ENCODE measurements at regions not wholly inside any gene's neighbourhood (a gene's known extent, or its start where the extent isn't known, plus 50 kb on each side); places are given as distances from the start of the nearest gene placed in this dataset.

DNA sequence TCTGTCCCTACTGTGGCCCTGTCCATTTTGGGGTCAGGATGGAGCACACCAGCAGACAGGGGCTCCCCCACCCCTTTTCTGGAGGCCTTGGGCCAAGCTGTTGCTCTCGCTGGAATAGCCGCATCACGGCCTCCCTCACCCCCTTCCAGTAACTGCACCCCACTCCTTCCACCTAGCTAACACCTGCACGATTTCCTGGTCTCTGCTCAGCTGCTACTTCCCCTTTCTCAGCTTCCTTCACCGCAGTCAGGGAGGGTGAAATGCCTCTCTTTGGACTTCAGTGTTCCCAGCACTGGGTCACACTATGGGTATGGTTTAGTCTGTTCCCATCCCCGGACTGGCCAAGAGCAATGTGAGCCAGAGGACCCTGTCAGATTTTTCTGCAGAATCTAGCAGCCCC is 400.2 kb downstream of the MCTP2 start:
- TF ChIP-seq POLR2A (IDR thresholded peaks at IDR 0.05; ENCODE audit: control extremely low read depth in 1 of 2, low read depth in 2 of 2, low read length in 2 of 2) (no peak), SUZ12 (IDR thresholded peaks at IDR 0.05; ENCODE audit: low read length) (no peak), SRF (IDR thresholded peaks at IDR 0.05; ENCODE audit: low read depth, low read length) (no peak), TBP (IDR thresholded peaks at IDR 0.05; ENCODE audit: low read depth, low read length) (no peak), RFX5 (IDR thresholded peaks at IDR 0.05; ENCODE audit: borderline replicate concordance, low read depth, low read length) (no peak), ZNF274 (IDR thresholded peaks at IDR 0.05; ENCODE audit: borderline replicate concordance, extremely low read depth, low read length) (no peak)
- TF ChIP-seq, protein P1, sequence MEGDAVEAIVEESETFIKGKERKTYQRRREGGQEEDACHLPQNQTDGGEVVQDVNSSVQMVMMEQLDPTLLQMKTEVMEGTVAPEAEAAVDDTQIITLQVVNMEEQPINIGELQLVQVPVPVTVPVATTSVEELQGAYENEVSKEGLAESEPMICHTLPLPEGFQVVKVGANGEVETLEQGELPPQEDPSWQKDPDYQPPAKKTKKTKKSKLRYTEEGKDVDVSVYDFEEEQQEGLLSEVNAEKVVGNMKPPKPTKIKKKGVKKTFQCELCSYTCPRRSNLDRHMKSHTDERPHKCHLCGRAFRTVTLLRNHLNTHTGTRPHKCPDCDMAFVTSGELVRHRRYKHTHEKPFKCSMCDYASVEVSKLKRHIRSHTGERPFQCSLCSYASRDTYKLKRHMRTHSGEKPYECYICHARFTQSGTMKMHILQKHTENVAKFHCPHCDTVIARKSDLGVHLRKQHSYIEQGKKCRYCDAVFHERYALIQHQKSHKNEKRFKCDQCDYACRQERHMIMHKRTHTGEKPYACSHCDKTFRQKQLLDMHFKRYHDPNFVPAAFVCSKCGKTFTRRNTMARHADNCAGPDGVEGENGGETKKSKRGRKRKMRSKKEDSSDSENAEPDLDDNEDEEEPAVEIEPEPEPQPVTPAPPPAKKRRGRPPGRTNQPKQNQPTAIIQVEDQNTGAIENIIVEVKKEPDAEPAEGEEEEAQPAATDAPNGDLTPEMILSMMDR (IDR thresholded peaks at IDR 0.05; ENCODE audit: control extremely low read depth in 1 of 3, insufficient read depth in 1 of 3, low read depth in 1 of 3, low read length in 3 of 3): no peak
- TF ChIP-seq, protein P2, sequence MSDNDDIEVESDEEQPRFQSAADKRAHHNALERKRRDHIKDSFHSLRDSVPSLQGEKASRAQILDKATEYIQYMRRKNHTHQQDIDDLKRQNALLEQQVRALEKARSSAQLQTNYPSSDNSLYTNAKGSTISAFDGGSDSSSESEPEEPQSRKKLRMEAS (IDR thresholded peaks at IDR 0.05): no peak
- TF ChIP-seq, protein P3, sequence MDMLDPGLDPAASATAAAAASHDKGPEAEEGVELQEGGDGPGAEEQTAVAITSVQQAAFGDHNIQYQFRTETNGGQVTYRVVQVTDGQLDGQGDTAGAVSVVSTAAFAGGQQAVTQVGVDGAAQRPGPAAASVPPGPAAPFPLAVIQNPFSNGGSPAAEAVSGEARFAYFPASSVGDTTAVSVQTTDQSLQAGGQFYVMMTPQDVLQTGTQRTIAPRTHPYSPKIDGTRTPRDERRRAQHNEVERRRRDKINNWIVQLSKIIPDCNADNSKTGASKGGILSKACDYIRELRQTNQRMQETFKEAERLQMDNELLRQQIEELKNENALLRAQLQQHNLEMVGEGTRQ (IDR thresholded peaks at IDR 0.05; ENCODE audit: low read length): no peak
- TF ChIP-seq, protein P4, sequence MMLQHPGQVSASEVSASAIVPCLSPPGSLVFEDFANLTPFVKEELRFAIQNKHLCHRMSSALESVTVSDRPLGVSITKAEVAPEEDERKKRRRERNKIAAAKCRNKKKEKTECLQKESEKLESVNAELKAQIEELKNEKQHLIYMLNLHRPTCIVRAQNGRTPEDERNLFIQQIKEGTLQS (IDR thresholded peaks at IDR 0.05; ENCODE audit: insufficient read depth, low read depth, low read length): no peak

Data from H1 (cell line).